LoVo (cell line): ENCODE measurements at regions not wholly inside any gene's neighbourhood (a gene's known extent, or its start where the extent isn't known, plus 50 kb on each side); places are given as distances from the start of the nearest gene placed in this dataset.
"Not testable (repeated sequence)": the region's sequence is repeated elsewhere in the genome, so short reads cannot be mapped to it uniquely, and the experiment has no call there.

Source experiments
- DNase-seq: peaks from one replicate; pipeline ENCODE4 v3.0.0-alpha.2; 2016; ENCODE audit warnings: low spot score

GRCh38 chr16:51254390-51254789, 103.3 kb upstream of the SALL1 start:
- DNase-seq: not testable (repeated sequence)

GRCh38 chr16:51248217-51248616, 97.1 kb upstream of the SALL1 start:
- no peak for DNase-seq

- no peak for DNase-seq
Observed at GRCh38 chr16:51245658-51245995, 94.6 kb upstream of the SALL1 start.

- DNase-seq: no peak
Observed at GRCh38 chr16:51244887-51245657, 94.0 kb upstream of the SALL1 start.

- peak; percentile 45 for DNase-seq
Observed at GRCh38 chr16:51243936-51244436, 92.9 kb upstream of the SALL1 start.

GRCh38 chr16:51242296-51242994, 91.4 kb upstream of the SALL1 start:
- DNase-seq: no peak

- no peak for DNase-seq
Observed at GRCh38 chr16:51239196-51239595, 88.1 kb upstream of the SALL1 start.

- DNase-seq: no peak
Observed at GRCh38 chr16:51237861-51238378, 86.8 kb upstream of the SALL1 start.

- no peak for DNase-seq
Observed at GRCh38 chr16:51237207-51237606, 86.1 kb upstream of the SALL1 start.

- DNase-seq: no peak
Observed at GRCh38 chr16:51236583-51236982, 85.5 kb upstream of the SALL1 start.

- no peak for DNase-seq
Observed at GRCh38 chr16:51231702-51232101, 80.6 kb upstream of the SALL1 start.

- DNase-seq: not testable (repeated sequence)
Observed at GRCh38 chr16:51230035-51230434, 79.0 kb upstream of the SALL1 start.

- no peak for DNase-seq
Observed at GRCh38 chr16:51228097-51228659, 77.1 kb upstream of the SALL1 start.

GRCh38 chr16:51225878-51226277, 74.8 kb upstream of the SALL1 start:
- no peak for DNase-seq

GRCh38 chr16:51224317-51224716, 73.2 kb upstream of the SALL1 start:
- DNase-seq: no peak

- DNase-seq: no peak
Observed at GRCh38 chr16:51222016-51222415, 70.9 kb upstream of the SALL1 start.

GRCh38 chr16:51211148-51211547, 60.1 kb upstream of the SALL1 start:
- no peak for DNase-seq

- DNase-seq: no peak
Observed at GRCh38 chr16:51210087-51210486, 59.0 kb upstream of the SALL1 start.

- DNase-seq: no peak
Observed at GRCh38 chr16:51201604-51202003, 50.5 kb upstream of the SALL1 start.
